ENCODE measurements at regions not wholly inside any gene's neighbourhood (a gene's known extent, or its start where the extent isn't known, plus 50 kb on each side); places are given as distances from the start of the nearest gene placed in this dataset.
A peak's percentile ranks its signal among the peaks of the same experiment; 100 is the strongest.
"Not testable (repeated sequence)": the region's sequence is repeated elsewhere in the genome, so short reads cannot be mapped to it uniquely, and the experiment has no call there.

DNA sequence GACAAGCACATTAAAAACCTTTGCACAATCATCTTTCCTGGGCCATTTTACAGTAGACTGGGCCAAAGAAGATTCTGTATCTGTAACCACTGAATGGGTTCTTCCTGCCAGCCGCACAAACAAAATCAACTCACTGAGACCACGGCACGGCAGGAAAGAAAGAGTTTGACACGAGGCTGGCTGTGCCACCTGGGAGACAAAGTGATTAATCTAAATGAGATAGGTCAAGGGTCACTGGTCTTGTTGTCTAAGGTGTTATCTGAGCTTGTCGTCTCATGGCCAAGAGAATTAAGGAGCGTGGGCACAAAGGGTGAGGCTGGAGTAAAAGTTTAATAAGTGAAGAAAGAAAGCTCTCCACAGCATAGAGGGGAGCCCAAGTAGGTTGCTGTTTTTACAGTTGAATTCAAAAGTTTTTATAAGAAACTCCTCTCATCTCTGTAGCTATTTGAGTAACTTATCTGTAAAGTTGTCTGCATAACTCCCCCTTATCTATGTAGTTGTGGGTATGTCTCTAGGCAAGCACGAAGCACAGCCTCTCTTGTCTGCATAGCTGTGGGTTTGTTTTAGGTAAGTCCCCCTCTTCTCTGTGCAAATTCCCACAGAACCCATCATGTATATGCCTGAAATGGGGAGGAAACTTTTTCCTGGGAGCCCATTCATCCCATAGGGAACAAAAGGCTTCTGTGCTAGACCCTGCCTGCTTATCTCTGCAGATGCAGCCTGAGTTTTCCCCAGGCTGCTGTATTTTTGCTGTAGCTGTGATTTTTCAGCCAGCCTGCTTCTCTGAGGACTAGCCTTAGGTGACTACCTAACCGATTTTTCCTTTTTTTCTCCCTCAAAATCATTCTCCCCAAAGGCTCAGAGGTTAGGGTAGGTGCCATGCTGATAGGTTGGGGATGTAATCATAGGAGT lies 1314.6 kb upstream of the TMEM132C start:
- 0 to 51% (median 13%) methylated on average over 2 to 8 of the region's 8 CpGs; no CpG with 5 or more reads in 1 of the 10 experiments for WGBS, 10 experiments
- in situ Hi-C loops (cut with MboI; ENCODE audit: low pct_unique_long_range_greater_than_20kb in 2 of 9, low sequenced_read_pairs in 9 of 9, unreplicated experiment in 9 of 9) = no loop called here

DNA sequence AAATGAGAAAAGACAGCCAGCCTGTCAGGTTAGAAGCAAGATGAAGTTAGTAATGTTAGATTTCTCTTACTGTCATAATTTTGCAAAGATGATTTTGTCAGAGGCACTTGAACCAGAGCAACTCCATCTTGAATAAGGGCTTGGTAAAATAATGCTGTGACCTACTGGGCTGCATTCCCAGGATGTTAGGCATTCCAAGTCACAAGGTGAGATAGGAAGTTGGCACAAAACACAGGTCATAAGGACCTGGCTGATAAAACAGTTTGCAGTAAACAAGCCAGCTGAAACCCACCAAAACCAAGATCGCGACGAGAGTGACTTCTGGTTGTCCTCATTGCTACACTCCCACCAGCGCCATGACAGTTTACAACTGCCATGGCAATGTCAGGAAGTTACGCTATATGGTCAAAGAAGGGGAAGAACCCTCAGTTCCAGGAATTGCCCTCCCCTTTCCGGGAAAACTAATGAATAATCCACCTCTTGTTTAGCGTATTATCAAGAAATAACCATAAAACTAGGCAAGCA lies 1313.5 kb upstream of the TMEM132C start:
- in situ Hi-C loops (cut with MboI; ENCODE audit: low pct_unique_long_range_greater_than_20kb in 2 of 9, low sequenced_read_pairs in 9 of 9, unreplicated experiment in 9 of 9) = no loop called here
- H3K4me3 ChIP-seq = no peak overlapping the region
- ATAC-seq (replicated peaks in 6 of 8) = no peak
- no peaks in the 10 kb centered on the region for H3K4me1 ChIP-seq (replicated peaks in 1 of 2)
- no peak overlapping the region for H3K27ac ChIP-seq
- WGBS, 10 experiments = 17 to 99% (median 57%) methylated on average over 1 to 7 of the region's 7 CpGs; no CpG with 5 or more reads in 1 of the 10 experiments

More for the DNA sequence above, 1314.6 kb upstream of the TMEM132C start:
- H3K4me1 ChIP-seq (replicated peaks in 1 of 2) = no peaks in the 10 kb centered on the region
- H3K4me3 ChIP-seq = no peak overlapping the region
- no peak overlapping the region for H3K27ac ChIP-seq
- ATAC-seq (replicated peaks in 6 of 8) = no peak

DNA sequence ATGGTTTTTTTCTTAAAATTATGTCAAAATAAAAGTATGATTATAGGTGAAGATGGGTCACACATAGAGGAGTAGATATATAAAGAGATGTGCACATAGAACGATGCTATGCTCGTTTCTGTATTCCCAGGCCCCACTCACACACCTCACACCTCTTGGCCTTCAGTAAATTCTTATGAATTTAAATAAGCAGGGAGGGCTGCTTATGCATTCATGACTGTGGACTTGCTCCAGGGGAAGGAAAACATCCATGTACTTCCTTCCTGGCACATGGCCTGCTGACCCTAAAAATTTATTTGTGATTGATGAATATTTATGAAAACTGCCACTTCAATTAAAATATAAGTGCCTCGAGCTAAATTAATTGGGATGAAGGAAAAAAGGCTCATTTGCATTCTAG lies 1306.7 kb upstream of the TMEM132C start:
- 0 to 80% (median 10%) methylated on average over 1 to 3 of the region's 3 CpGs; no CpG with 5 or more reads in 1 of the 10 experiments for WGBS, 10 experiments
- Histone ChIP-seq H3K4me3 (no peak overlapping the region), H3K27ac (no peak overlapping the region), H3K4me1 (replicated peaks in 1 of 2) (no peaks in the 10 kb centered on the region)
- in situ Hi-C loops (cut with MboI; ENCODE audit: low pct_unique_long_range_greater_than_20kb in 2 of 9, low sequenced_read_pairs in 9 of 9, unreplicated experiment in 9 of 9) = no loop called here
- ATAC-seq (replicated peaks in 6 of 8) = peak in 3 of 8 experiments; percentile 63 to 84 (median 74)

DNA sequence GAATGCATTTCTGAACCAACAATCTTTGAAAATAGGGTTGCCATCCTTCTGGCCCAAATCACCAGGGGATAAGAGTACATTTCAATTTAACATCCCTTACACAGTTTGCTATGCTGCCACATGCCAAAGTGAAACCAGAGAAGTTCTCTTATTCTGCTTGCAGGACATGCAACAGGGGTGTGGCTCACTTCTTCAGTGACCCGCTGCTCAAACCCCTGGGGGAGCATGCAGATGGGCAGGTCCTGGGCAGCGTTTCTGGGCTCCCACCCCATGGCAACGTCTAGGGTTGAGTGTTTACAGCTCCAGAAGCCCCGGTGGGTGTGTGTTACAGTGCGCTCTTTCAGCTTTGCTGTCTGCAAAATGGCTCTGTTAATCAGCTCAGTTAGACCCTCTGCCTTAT lies 1306.3 kb upstream of the TMEM132C start:
- in situ Hi-C loops (cut with MboI; ENCODE audit: low pct_unique_long_range_greater_than_20kb in 2 of 9, low sequenced_read_pairs in 9 of 9, unreplicated experiment in 9 of 9) = no loop called here

DNA sequence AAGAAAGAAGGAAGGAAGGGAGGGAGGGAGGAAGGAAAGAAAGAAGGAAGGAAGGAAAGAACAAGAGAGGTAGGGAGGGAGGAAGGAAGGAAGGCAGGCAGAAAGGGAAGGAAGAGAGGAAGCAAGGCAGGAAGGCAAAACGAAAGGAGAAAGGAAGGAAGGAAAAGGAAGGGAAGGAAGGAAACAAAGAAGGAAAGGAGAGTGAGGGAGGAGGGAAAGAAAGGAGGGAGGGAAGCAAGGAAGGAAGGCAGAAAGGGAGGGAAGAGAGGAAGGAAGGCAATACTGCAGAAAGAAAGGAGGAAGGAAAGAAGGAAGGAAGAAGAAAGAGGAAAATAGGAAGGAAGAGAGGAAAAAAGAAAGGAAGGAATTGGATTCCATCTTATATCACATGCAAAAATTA lies 1303.1 kb upstream of the TMEM132C start:
- no peak for ATAC-seq (replicated peaks in 6 of 8)
- H3K27ac ChIP-seq = no peak overlapping the region
- H3K4me3 ChIP-seq = no peak overlapping the region
- in situ Hi-C loops (cut with MboI; ENCODE audit: low pct_unique_long_range_greater_than_20kb in 2 of 9, low sequenced_read_pairs in 9 of 9, unreplicated experiment in 9 of 9) = no loop called here
- no peaks in the 10 kb centered on the region for H3K4me1 ChIP-seq (replicated peaks in 1 of 2)
- WGBS, 10 experiments = 0 to 87% (median 14%) methylated on average over 1 of the region's 1 CpG; no CpG with 5 or more reads in 1 of the 10 experiments

More for the DNA sequence above, 1306.3 kb upstream of the TMEM132C start:
- Histone ChIP-seq H3K27ac (no peak overlapping the region), H3K4me3 (no peak overlapping the region), H3K4me1 (replicated peaks in 1 of 2) (no peaks in the 10 kb centered on the region)
- peak in 3 of 8 experiments; percentile 87 to 90 (median 89) for ATAC-seq (replicated peaks in 6 of 8)
- 8 to 83% (median 41%) methylated on average over 1 to 5 of the region's 5 CpGs; no CpG with 5 or more reads in 6 of the 10 experiments for WGBS, 10 experiments

DNA sequence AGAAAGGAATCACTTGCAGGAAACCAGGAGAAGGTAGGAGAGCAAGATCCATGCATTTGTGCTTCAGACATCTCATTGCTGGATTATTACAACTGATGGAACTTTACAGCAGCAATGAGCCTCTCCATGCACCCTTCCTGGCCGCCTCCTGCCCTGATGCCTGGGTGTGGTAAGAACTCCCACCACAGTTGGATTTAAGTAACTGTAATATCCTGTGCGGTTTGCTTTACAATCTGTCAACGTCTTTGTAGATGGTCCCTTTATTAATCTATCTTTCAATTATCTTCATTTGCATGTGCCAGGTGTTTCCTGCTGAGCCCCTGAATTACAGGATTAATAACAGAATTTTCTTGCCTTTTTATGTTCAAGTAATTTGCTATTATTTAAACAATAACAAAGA lies 1300.5 kb upstream of the TMEM132C start:
- ATAC-seq (replicated peaks in 6 of 8) = no peak
- Histone ChIP-seq H3K4me3 (no peak overlapping the region), H3K4me1 (replicated peaks in 1 of 2) (no peaks in the 10 kb centered on the region), H3K27ac (no peak overlapping the region)
- in situ Hi-C loops (cut with MboI; ENCODE audit: low pct_unique_long_range_greater_than_20kb in 2 of 9, low sequenced_read_pairs in 9 of 9, unreplicated experiment in 9 of 9) = no loop called here
- WGBS, 10 experiments = 8 to 85% (median 36%) methylated on average over 1 to 3 of the region's 3 CpGs; no CpG with 5 or more reads in 2 of the 10 experiments

DNA sequence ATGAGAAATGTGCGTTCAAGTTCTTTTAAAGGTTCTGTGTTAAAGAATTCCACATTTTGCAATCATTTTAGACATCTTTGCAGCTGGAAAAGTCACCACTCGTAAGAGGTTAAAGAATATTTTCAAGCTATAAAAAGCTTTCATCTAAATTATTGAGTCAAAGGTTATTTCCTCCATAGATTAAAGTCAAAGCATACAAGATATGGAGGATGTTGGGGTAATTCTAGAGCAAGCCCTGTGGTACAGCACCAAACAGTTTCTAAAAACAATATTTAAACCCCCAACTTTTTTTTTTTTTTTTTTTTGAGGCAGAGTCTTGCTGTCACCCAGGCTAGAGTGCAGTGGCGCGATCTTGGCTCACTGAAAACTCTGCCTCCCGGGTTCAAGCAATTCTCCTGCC lies 1299.8 kb upstream of the TMEM132C start:
- no peak for ATAC-seq (replicated peaks in 6 of 8)
- in situ Hi-C loops (cut with MboI; ENCODE audit: low pct_unique_long_range_greater_than_20kb in 2 of 9, low sequenced_read_pairs in 9 of 9, unreplicated experiment in 9 of 9) = no loop called here
- Histone ChIP-seq H3K4me3 (no peak overlapping the region), H3K4me1 (replicated peaks in 1 of 2) (no peaks in the 10 kb centered on the region), H3K27ac (no peak overlapping the region)
- WGBS, 10 experiments = 20 to 100% (median 62%) methylated on average over 1 to 5 of the region's 5 CpGs; no CpG with 5 or more reads in 1 of the 10 experiments

DNA sequence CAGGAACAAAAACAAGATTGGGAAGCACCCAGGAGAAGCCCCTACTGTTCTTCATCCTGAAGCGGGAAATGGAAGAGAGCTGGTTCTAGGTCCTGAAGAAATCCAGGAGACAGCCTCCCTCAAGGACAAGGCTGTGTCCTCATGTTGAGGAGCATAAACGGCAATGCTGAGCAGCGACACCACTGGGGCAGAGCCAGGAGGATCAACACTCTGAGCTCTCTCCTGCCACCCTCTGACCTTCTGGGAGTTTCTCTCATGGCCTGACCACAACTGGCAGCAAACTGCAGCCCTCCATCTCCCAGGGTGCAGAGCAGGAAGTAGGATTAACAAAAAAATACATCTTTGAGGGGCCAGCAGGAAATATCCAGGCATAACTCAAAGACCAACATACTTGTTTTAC lies 1292.2 kb upstream of the TMEM132C start:
- peak in 2 of 8 experiments; percentile 84 to 85 for ATAC-seq (replicated peaks in 6 of 8)
- 6 to 82% (median 42%) methylated on average over 1 to 3 of the region's 3 CpGs; no CpG with 5 or more reads in 2 of the 10 experiments for WGBS, 10 experiments
- in situ Hi-C loops (cut with MboI; ENCODE audit: low pct_unique_long_range_greater_than_20kb in 2 of 9, low sequenced_read_pairs in 9 of 9, unreplicated experiment in 9 of 9) = no loop called here
- H3K4me1 ChIP-seq (replicated peaks in 1 of 2) = no peaks in the 10 kb centered on the region
- H3K4me3 ChIP-seq = no peak overlapping the region
- no peak overlapping the region for H3K27ac ChIP-seq

DNA sequence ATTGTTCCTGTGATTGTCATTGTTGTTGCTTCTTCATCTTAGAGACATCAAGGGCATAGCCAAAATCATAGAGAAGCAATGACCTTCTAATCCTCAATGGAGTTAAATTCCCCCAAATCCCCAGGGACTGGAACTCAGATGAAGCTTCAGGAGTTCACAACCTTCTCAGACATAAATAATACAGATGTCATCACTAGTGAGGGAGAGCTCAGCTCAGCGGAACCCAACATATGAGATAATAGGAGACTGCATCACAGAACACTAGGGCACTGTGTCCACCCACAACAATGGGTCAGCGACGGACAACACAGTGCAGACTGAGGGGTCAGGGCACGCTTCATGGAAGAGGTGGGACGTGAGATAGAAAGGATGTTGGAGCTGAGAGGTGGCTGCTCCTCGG lies 1290.4 kb upstream of the TMEM132C start:
- ATAC-seq (replicated peaks in 6 of 8) = peak in 1 of 8 experiments; percentile 62
- in situ Hi-C loops (cut with MboI; ENCODE audit: low pct_unique_long_range_greater_than_20kb in 2 of 9, low sequenced_read_pairs in 9 of 9, unreplicated experiment in 9 of 9) = no loop called here
- WGBS, 10 experiments = 0 to 90% (median 31%) methylated on average over 1 to 4 of the region's 6 CpGs; no CpG with 5 or more reads in 5 of the 10 experiments
- no peak overlapping the region for H3K4me3 ChIP-seq
- no peaks in the 10 kb centered on the region for H3K4me1 ChIP-seq (replicated peaks in 1 of 2)
- no peak overlapping the region for H3K27ac ChIP-seq

DNA sequence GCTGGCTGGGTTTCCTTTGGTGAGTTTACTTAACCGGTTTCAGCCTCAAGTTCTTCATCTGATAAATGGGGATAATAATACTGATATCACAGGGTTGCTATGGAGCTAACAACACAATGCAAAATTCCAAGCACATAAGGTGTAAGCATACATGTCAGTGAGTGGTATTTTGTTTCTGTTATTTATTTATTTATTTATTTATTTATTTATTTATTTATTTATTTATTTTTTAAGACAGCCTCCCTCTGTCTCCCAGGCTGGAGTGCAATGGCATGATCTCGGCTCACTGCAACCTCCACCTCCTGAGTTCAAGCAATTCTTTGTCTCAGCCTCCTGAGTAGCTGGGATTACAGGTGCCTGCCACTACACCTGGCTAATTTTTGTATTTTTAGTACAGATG lies 1287.4 kb upstream of the TMEM132C start:
- in situ Hi-C loops (cut with MboI; ENCODE audit: low pct_unique_long_range_greater_than_20kb in 2 of 9, low sequenced_read_pairs in 9 of 9, unreplicated experiment in 9 of 9); ATAC-seq (replicated peaks in 6 of 8); H3K4me3 ChIP-seq; H3K4me1 ChIP-seq (replicated peaks in 1 of 2); H3K27ac ChIP-seq: not testable (repeated sequence)
- 0 to 86% (median 45%) methylated on average over 1 to 2 of the region's 2 CpGs; no CpG with 5 or more reads in 2 of the 10 experiments for WGBS, 10 experiments

DNA sequence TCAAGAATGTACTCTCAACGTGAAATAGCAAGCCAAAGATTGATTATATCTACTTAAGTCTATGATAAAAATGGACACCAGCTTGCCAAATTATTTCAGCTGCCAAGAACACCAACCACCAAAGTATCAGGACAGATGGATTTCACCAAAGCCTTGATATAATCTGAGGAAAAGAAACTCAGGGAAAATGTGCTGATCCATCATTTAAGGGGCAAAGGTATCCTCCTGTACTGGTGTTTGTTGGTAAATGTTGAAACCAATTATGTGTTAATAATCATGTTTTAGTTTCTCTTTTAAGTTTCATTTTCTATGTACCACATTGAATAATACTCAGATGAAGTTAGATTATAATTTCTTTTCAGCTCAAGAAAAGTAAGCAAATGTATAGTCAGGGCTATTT lies 1284.3 kb upstream of the TMEM132C start:
- ATAC-seq (replicated peaks in 6 of 8) = no peak
- 0 to 75% (median 17%) methylated on average over 1 of the region's 1 CpG; no CpG with 5 or more reads in 4 of the 10 experiments for WGBS, 10 experiments
- Histone ChIP-seq H3K4me3 (no peak overlapping the region), H3K4me1 (replicated peaks in 1 of 2) (no peaks in the 10 kb centered on the region), H3K27ac (no peak overlapping the region)
- in situ Hi-C loops (cut with MboI; ENCODE audit: low pct_unique_long_range_greater_than_20kb in 2 of 9, low sequenced_read_pairs in 9 of 9, unreplicated experiment in 9 of 9) = no loop called here

DNA sequence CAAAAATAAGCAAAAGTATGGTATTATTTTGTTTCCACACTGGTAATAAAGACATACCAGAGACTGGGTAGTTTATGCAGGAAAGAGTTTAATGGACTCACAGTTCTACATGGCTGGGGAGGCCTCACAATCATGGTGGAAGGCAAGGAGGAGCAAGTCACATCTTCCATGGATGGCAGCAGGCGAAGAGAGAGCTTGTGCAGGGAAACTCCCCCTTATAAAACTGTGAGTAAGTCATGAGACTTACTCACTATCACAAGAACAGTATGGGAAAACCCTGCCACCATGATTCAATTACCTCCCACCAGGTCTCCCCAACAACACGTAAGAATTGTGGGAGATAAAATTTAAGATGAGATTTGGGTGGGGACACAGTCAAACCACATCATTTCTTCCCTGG lies 1283.2 kb upstream of the TMEM132C start:
- H3K4me3 ChIP-seq; H3K27ac ChIP-seq; ATAC-seq (replicated peaks in 6 of 8); in situ Hi-C loops (cut with MboI; ENCODE audit: low pct_unique_long_range_greater_than_20kb in 2 of 9, low sequenced_read_pairs in 9 of 9, unreplicated experiment in 9 of 9); H3K4me1 ChIP-seq (replicated peaks in 1 of 2): not testable (repeated sequence)
- WGBS, 10 experiments = 0 to 100% (median 17%) methylated on average over 1 to 2 of the region's 2 CpGs; no CpG with 5 or more reads in 3 of the 10 experiments

DNA sequence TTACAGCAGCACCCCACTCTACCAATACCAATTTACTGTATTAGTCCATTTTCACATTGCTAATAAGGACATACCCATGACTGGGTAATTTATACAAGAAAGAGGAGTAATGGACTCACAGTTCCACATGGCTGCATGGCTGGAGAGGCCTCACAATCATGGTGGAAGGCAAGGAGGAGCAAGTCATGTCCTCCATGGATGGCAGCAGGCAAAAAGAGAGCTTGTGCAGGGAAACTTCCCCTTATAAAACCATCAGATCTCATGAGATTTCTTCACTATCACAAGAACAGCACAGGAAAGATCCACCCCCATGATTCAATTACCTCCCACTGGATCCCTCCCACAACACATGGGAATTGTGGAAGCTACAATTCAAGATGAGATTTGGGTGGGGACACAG lies 1281.3 kb upstream of the TMEM132C start:
- H3K4me1 ChIP-seq (replicated peaks in 1 of 2); ATAC-seq (replicated peaks in 6 of 8); H3K27ac ChIP-seq; in situ Hi-C loops (cut with MboI; ENCODE audit: low pct_unique_long_range_greater_than_20kb in 2 of 9, low sequenced_read_pairs in 9 of 9, unreplicated experiment in 9 of 9); H3K4me3 ChIP-seq: not testable (repeated sequence)

Measured in motor neuron (in vitro differentiated cells).